Astrocyte of the spinal cord (primary cell): ENCODE measurements at regions not wholly inside any gene's neighbourhood (a gene's known extent, or its start where the extent isn't known, plus 50 kb on each side); places are given as distances from the start of the nearest gene placed in this dataset.

ENCODE experiments used
- DNase-seq: peaks from one replicate; pipeline ENCODE4 v3.0.0; 2011; ENCODE audit warnings: low read depth, low spot score
- H3K4me3 ChIP-seq: 2 replicates; pipeline ENCODE4 v1.5.1; 2011; ENCODE audit warnings: low read depth, mild to moderate bottlenecking, low read length, moderate library complexity
- CTCF ChIP-seq: IDR thresholded peaks from 2 replicates; pipeline ENCODE4 v1.5.1; 2012; ENCODE audit warnings: low read depth, mild to moderate bottlenecking, low read length, inconsistent platforms
- in situ Hi-C: cut with HindIII; loops from 2 replicates; pipeline ENCODE4 v1.10.0; 2017; ENCODE audit warnings: low sequenced_read_pairs

GRCh38 chr18:22789600-22789999 is 143.5 kb upstream of the RBBP8 start:
- TF ChIP-seq CTCF, result no peak
- in situ Hi-C loops, result no loop called here
- DNase-seq, result peak; percentile 2
- H3K4me3 ChIP-seq, result no peak overlapping the region

DNA sequence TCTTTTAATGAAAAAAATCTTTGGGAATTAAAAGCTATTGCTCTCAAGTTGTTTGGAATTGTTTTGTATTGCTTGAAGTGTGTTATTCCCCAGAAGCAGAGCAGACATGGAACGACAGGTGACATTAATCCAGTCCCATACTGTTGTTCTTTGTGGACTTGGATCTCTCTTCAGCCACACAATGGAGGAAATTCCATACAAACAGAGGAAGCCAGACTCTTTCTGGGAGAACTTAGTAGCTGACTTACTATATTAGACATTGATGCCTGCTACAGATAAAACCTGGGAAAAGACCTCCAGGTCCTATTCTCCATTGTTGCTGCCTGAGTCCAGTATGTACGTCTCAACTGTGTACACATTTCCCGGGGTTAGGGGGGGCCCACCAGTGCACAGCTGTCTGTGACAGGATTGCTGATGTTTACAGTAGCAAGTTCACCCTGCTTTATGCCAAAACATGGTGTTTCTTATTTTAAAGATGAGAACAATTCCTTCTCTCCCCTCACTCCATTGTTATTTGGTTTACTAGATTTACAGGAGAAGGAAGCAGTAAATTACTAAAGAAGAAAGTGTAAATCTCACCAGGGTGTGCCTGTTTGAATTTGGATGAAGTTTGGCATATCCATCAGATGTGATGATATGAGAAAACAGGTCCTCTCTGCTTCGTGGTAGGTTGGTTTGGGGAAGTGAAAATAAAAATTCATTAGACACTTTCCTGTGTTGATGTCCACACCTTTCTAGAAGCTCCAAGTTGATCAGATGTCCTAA is 142.4 kb upstream of the RBBP8 start:
- H3K4me3 ChIP-seq, result no peak overlapping the region
- no peak for TF ChIP-seq CTCF
- in situ Hi-C loops, result no loop called here
- DNase-seq, result no peak

DNA sequence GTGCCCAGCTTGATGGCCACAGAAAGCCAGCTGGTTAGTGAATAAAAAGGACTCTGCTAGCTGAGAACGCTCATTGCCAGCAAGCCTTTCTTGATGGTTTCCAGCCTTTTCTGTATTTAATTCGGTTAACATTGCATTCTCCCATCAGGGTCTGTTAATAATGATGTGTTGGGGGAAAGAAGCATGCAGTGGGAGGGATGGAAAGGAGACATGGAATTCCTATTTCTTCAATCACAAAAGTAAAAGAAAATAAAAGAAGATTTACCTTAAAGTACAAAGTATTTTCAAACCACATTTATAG is 141.9 kb upstream of the RBBP8 start:
- in situ Hi-C loops, result no loop called here
- DNase-seq, result no peak
- no peak for TF ChIP-seq CTCF
- H3K4me3 ChIP-seq, result no peak overlapping the region

DNA sequence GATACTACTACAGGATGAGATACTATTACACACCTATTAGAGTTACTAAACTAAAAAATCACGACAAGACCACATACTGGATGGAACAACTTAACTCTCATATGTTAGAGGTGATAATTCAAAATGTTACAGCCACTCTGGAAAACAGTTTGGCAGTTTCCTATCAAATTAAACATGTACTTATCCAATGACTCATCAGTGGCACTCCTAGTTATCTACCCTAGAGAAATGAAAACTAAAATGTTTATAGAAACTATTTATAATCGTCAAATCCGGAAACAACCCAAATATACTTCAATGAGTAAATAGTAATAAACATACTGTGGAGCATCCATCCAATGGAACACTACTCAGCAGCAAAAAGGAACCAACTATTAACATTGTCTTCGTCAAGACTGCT is 137.0 kb upstream of the RBBP8 start:
- in situ Hi-C loops, result no loop called here
- no peak for DNase-seq
- H3K4me3 ChIP-seq, result no peak overlapping the region
- TF ChIP-seq CTCF, result no peak

DNA sequence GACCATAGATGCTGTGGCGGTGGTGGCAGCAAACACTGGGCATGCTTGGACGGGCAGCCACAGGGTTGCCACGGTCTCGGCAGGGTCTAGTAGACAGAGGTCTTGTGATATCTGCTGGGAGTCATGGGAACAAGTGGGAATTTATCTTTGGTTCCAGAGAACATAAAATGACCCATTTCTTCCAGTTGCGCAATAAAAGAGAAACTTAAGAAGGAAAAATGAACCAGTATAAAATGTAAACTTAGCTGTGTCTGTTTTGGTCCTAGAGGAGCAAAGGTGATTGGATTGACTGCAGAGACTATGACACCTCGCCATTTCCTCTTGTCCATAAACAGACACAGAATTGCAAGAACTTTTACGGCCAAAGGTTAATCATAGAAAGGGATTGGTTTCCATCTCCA is 132.6 kb upstream of the RBBP8 start:
- in situ Hi-C loops, result no loop called here
- H3K4me3 ChIP-seq, result no peak overlapping the region
- TF ChIP-seq CTCF, result no peak
- DNase-seq, result no peak

- TF ChIP-seq CTCF, result peak; percentile 77
- peak; percentile 58 for DNase-seq
- in situ Hi-C loops, result no loop called here
- H3K4me3 ChIP-seq, result no peak overlapping the region
These were observed 119.3 kb upstream of the RBBP8 start for GRCh38 chr18:22813648-22814328.
